ENCODE measurements at regions not wholly inside any gene's neighbourhood (a gene's known extent, or its start where the extent isn't known, plus 50 kb on each side); places are given as distances from the start of the nearest gene placed in this dataset.

DNA sequence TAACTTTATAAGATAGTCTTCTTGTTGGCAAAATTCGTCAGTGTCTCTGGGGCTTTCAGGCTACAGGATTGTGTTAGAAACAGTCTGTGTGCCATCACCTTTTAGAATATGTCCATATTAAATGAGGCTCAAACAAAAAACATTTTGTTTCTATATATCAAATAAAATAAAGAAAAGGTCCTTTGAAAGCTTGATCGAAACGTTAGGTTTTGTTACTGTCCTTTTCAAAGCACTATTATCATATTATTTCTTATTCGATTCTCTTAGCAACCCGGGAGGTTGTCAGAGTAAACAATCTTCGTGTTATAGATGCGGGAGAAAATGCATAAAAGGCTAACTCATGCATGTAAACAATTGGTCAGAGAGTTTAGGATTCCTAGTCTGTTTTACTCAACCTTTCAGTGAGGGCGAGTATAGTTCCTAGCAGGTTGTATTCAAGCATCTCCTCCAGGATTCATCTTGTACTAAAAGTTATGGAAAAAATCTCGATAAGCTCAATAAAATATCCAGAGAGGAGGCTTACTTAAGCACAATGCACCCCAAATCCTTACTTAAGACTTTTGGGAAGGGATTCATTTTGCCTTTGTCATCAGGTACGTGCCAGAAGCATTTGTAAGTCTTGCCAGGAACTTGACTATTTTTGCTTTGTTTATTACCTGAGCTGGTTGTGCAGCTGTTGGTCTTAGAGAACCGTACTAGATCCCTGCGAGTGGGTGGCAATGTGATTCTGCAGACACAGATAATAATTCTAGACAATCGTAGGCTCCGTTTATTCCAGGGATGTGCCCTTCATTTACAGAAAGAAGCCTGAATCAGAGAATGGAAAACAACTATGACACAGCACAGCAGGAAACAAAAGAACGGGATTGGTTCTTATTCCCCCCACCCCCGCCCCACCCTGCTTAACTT is 159.6 kb upstream of the ZNF217 start:
- no peak for ATAC-seq
- H3K27me3 Mint-ChIP-seq, result no peaks in the 10 kb centered on the region
- H3K36me3 Mint-ChIP-seq (ENCODE audit: low read depth), result no peaks in the 10 kb centered on the region
- H3K27ac Mint-ChIP-seq, result peak overlapping the region; percentile 97
- H3K9me3 Mint-ChIP-seq, result no peaks in the 10 kb centered on the region
- TF ChIP-seq, protein P1, sequence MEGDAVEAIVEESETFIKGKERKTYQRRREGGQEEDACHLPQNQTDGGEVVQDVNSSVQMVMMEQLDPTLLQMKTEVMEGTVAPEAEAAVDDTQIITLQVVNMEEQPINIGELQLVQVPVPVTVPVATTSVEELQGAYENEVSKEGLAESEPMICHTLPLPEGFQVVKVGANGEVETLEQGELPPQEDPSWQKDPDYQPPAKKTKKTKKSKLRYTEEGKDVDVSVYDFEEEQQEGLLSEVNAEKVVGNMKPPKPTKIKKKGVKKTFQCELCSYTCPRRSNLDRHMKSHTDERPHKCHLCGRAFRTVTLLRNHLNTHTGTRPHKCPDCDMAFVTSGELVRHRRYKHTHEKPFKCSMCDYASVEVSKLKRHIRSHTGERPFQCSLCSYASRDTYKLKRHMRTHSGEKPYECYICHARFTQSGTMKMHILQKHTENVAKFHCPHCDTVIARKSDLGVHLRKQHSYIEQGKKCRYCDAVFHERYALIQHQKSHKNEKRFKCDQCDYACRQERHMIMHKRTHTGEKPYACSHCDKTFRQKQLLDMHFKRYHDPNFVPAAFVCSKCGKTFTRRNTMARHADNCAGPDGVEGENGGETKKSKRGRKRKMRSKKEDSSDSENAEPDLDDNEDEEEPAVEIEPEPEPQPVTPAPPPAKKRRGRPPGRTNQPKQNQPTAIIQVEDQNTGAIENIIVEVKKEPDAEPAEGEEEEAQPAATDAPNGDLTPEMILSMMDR (IDR thresholded peaks at IDR 0.05), result no peak
- CTCF ChIA-PET, result interaction anchor here (0.9 to 2.3 kb wide), 12 partner anchors 12 to 187 kb away, joined by 3 to 10 read pairs (median 4); no protein-coding TSS in a partner anchor
- no peak overlapping the region for H3K4me3 Mint-ChIP-seq
- peaks cover 69% of the 10 kb centered on the region for H3K4me1 Mint-ChIP-seq (ENCODE audit: low read depth)
- POLR2A ChIA-PET, result interaction anchor here (0.7 to 2.2 kb wide), 3 partner anchors 11 to 131 kb away, joined by 3 to 6 read pairs (median 4); no protein-coding TSS in a partner anchor
- intact Hi-C loops (cut with micrococcal nuclease), result loop anchor here (5.0 to 10.0 kb wide), 4 partner anchors 79 to 184 kb away; no protein-coding TSS in a partner anchor
- DNase-seq, result peak; percentile 28

DNA sequence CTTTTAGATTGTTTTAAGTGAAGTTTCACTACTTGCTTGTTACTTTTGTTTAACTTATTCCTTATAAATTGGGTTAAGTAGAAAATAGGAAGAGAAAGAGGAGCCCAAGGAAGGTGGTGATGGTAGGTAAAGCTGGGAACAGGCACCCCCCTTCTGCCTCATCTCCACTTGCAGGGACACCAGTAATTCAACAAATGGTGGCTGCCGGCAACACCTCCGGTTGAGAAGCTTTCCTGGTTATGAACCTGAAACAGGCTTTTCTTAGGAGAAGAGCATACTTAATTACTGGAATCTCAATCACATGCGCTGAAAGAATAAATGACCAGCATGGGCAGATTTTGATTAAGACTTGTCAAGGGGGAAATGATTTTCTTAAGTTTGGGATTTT is 158.9 kb upstream of the ZNF217 start:
- peaks cover 69% of the 10 kb centered on the region for H3K4me1 Mint-ChIP-seq (ENCODE audit: low read depth)
- TF ChIP-seq, protein P1 (IDR thresholded peaks at IDR 0.05), result no peak
- POLR2A ChIA-PET, result interaction anchor here (1.3 to 2.2 kb wide), 2 partner anchors 11 to 132 kb away, joined by 4 to 6 read pairs; no protein-coding TSS in a partner anchor
- peak overlapping the region; percentile 97 for H3K27ac Mint-ChIP-seq
- no peak for ATAC-seq
- H3K9me3 Mint-ChIP-seq, result no peaks in the 10 kb centered on the region
- H3K36me3 Mint-ChIP-seq (ENCODE audit: low read depth), result no peaks in the 10 kb centered on the region
- H3K4me3 Mint-ChIP-seq, result peak overlapping the region; percentile 59
- intact Hi-C loops (cut with micrococcal nuclease), result loop anchor here (5.0 to 10.0 kb wide), 4 partner anchors 80 to 185 kb away; no protein-coding TSS in a partner anchor
- CTCF ChIA-PET, result interaction anchor here (0.9 to 2.3 kb wide), 6 partner anchors 12 to 187 kb away, joined by 3 to 10 read pairs (median 4); no protein-coding TSS in a partner anchor
- DNase-seq, result no peak
- no peaks in the 10 kb centered on the region for H3K27me3 Mint-ChIP-seq

DNA sequence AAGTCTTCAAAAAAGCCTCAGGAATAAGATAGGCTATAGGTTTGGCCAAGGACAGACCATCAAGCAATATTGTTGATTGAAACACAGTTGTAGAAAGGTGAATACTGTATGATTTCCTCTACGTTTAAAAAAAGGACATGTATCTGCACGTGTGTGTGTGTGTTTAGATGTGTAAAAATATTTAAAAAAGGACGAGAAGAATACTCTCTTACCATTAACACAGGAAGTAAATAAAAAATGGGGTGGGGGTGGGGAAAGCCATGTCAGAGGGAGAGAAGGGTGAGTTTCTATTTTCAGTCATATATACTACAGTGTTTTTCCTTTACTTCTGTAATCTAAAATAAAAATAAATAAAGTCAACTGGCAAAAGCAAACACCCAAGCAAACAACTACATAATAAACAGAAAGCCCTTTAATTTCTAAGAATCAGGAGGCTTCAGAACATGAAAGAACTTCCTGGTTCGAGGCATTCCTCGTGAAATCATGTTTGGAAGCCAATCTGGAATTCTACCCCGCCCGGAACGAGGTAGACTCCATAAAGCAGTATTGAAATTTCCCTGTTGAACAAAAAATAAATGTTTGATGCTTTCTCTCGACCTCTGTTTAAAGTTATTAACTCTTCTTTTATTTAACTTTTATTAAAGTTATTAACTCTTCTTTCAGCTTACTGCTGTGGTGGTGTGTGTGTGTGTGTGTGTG is 158.1 kb upstream of the ZNF217 start:
- intact Hi-C loops (cut with micrococcal nuclease), result loop anchor here (5.0 to 10.0 kb wide), 4 partner anchors 81 to 186 kb away; no protein-coding TSS in a partner anchor
- ChIA-PET POLR2A (interaction anchor here (0.8 to 2.8 kb wide), 16 partner anchors 11 to 181 kb away, joined by 3 to 8 read pairs (median 4); no protein-coding TSS in a partner anchor), CTCF (interaction anchor here (0.9 to 1.8 kb wide), 8 partner anchors 9 to 172 kb away, joined by 3 to 6 read pairs (median 3); no protein-coding TSS in a partner anchor)
- H3K4me1 Mint-ChIP-seq (ENCODE audit: low read depth), result peaks cover 68% of the 10 kb centered on the region
- peak overlapping the region; percentile 97 for H3K27ac Mint-ChIP-seq
- DNase-seq (no peak), ATAC-seq (no peak)
- peak overlapping the region; percentile 59 for H3K4me3 Mint-ChIP-seq
- H3K36me3 Mint-ChIP-seq (ENCODE audit: low read depth), result no peaks in the 10 kb centered on the region
- H3K27me3 Mint-ChIP-seq, result no peaks in the 10 kb centered on the region
- H3K9me3 Mint-ChIP-seq, result no peaks in the 10 kb centered on the region
- TF ChIP-seq, protein P1 (IDR thresholded peaks at IDR 0.05), result no peak

DNA sequence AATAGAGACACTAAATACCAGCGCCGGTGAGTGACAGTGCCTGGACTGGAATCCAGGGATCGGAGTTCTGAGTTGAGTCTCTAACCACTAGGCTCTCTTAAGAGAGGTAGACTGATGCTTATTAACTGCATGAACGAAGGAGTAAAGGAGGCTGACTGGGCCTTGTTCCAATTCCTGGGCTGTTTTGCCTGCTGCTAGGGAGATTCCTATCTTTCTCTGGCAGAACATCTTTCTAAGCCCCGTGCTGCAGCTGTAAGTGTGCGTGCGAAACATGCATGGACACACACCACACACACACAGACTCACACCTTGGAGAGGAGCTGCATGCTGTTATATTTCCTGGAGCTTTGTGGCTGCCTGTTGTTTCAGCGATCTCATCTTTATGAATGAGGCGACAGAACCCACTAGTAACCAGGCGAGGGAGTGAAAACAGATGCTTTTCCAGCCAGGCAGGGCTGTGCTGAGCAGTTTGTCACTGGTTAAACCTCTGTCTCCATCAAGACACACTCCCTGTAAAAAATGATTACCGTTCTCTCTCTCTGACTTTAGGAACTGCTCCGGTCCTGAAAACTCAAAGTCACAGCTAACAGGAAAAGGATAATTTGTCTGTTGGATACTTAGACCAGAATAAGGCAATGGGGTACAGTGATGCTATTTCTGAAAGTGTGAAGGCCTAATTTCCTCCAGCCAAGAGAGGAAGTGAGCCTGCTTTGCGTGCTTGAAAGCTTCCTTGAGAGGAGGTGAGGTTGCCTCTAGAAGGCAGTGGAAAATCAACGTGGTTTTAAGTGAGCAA is 157.4 kb upstream of the ZNF217 start:
- peak overlapping the region; percentile 97 for H3K27ac Mint-ChIP-seq
- intact Hi-C loops (cut with micrococcal nuclease), result loop anchor here (5.0 to 10.0 kb wide), 4 partner anchors 81 to 186 kb away; no protein-coding TSS in a partner anchor
- no peaks in the 10 kb centered on the region for H3K36me3 Mint-ChIP-seq (ENCODE audit: low read depth)
- ATAC-seq, result peak; percentile 76
- CTCF ChIA-PET, result interaction anchor here (0.9 to 1.5 kb wide), 8 partner anchors 8 to 171 kb away, joined by 3 to 6 read pairs (median 4); no protein-coding TSS in a partner anchor
- H3K27me3 Mint-ChIP-seq, result no peaks in the 10 kb centered on the region
- peak; percentile 76 for DNase-seq
- H3K9me3 Mint-ChIP-seq, result no peaks in the 10 kb centered on the region
- TF ChIP-seq, protein P1 (IDR thresholded peaks at IDR 0.05), result no peak
- peak overlapping the region; percentile 59 for H3K4me3 Mint-ChIP-seq
- POLR2A ChIA-PET, result interaction anchor here (0.5 to 2.8 kb wide), 22 partner anchors 10 to 181 kb away, joined by 3 to 8 read pairs (median 4); no protein-coding TSS in a partner anchor
- H3K4me1 Mint-ChIP-seq (ENCODE audit: low read depth), result peaks cover 62% of the 10 kb centered on the region

Data from activated CD8-positive, alpha-beta T cell treated with anti-CD3 and anti-CD28 coated beads for 36 hours (primary cell).